ENCODE measurements at regions not wholly inside any gene's neighbourhood (a gene's known extent, or its start where the extent isn't known, plus 50 kb on each side); places are given as distances from the start of the nearest gene placed in this dataset.

- H3K4me1 ChIP-seq (ENCODE audit: control insufficient read depth, extremely low read depth, insufficient read depth, low read length), result no peaks in the 10 kb centered on the region
- H3K27ac ChIP-seq (ENCODE audit: insufficient read depth, low read depth, low read length), result no peak overlapping the region
- H3K9me3 ChIP-seq (replicated peaks; ENCODE audit: control insufficient read depth, insufficient read depth, low read length), result peaks cover 4% of the 10 kb centered on the region
- intact Hi-C loops (cut with micrococcal nuclease), result no loop called here
- H3K27me3 ChIP-seq (ENCODE audit: control insufficient read depth in 2 of 2, insufficient read depth in 2 of 2, low read length in 2 of 2), result no peaks in the 10 kb centered on the region
- TF ChIP-seq EZH2 (IDR thresholded peaks at IDR 0.05; ENCODE audit: borderline replicate concordance, low read depth, low read length, severe bottlenecking), result no peak
- no peak for TF ChIP-seq POLR2AphosphoS5 (IDR thresholded peaks at IDR 0.05; ENCODE audit: insufficient read depth, low read depth, low read length)
- no peak for TF ChIP-seq POLR2A (IDR thresholded peaks at IDR 0.05; ENCODE audit: low read depth, low read length)
- TF ChIP-seq GATA2 (IDR thresholded peaks at IDR 0.05; ENCODE audit: insufficient read depth, insufficient read length, low read depth, low read length), result no peak
- TF ChIP-seq MYC (IDR thresholded peaks at IDR 0.05; ENCODE audit: low read depth, low read length), result no peak
- no peak for TF ChIP-seq FOS (IDR thresholded peaks at IDR 0.05; ENCODE audit: borderline replicate concordance, insufficient read depth, low read length)
- no peak for TF ChIP-seq JUN (IDR thresholded peaks at IDR 0.05; ENCODE audit: borderline replicate concordance, insufficient read depth, insufficient read length, low read depth)
- TF ChIP-seq, protein P1, sequence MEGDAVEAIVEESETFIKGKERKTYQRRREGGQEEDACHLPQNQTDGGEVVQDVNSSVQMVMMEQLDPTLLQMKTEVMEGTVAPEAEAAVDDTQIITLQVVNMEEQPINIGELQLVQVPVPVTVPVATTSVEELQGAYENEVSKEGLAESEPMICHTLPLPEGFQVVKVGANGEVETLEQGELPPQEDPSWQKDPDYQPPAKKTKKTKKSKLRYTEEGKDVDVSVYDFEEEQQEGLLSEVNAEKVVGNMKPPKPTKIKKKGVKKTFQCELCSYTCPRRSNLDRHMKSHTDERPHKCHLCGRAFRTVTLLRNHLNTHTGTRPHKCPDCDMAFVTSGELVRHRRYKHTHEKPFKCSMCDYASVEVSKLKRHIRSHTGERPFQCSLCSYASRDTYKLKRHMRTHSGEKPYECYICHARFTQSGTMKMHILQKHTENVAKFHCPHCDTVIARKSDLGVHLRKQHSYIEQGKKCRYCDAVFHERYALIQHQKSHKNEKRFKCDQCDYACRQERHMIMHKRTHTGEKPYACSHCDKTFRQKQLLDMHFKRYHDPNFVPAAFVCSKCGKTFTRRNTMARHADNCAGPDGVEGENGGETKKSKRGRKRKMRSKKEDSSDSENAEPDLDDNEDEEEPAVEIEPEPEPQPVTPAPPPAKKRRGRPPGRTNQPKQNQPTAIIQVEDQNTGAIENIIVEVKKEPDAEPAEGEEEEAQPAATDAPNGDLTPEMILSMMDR (IDR thresholded peaks at IDR 0.05; ENCODE audit: extremely low read depth in 1 of 2, insufficient read depth in 1 of 2, low read depth in 1 of 2, low read length in 2 of 2), result no peak
- TF ChIP-seq MAX (IDR thresholded peaks at IDR 0.05; ENCODE audit: insufficient read depth, insufficient read length), result no peak
- ChIA-PET CTCF (no interaction called here), POLR2A (no interaction called here)
- no peaks in the 10 kb centered on the region for H3K79me2 ChIP-seq (ENCODE audit: control insufficient read depth, insufficient read depth, low read length)
- no peak for FAIRE-seq
- no peak overlapping the region for H3K4me2 ChIP-seq (ENCODE audit: insufficient read depth, low read length)
- H3K9me1 ChIP-seq (replicated peaks; ENCODE audit: control insufficient read depth, extremely low read depth, insufficient read depth, low read length), result no peaks in the 10 kb centered on the region
- dilution Hi-C loops (cut with MboI; ENCODE audit: extremely low pct_ligation_motif_present, low sequenced_read_pairs), result no loop called here
- no peaks in the 10 kb centered on the region for H3K36me3 ChIP-seq (ENCODE audit: control insufficient read depth in 2 of 2, extremely low read depth in 1 of 2, insufficient read depth in 2 of 2, low read length in 2 of 2)
- H3K4me3 ChIP-seq (replicated peaks in 1 of 3; ENCODE audit: insufficient read depth in 1 of 3, low read depth in 1 of 3, low read length in 3 of 3), result no peak overlapping the region
- BruUV-seq (replicated peaks), result no TSS peak
- no peak overlapping the region for H3K9ac ChIP-seq (replicated peaks; ENCODE audit: extremely low read depth, insufficient read depth, low read length)
- H2AFZ ChIP-seq (ENCODE audit: low read depth, low read length), result no peak overlapping the region
- H4K20me1 ChIP-seq (replicated peaks; ENCODE audit: control insufficient read depth, extremely low read depth, insufficient read depth, low read length), result no peaks in the 10 kb centered on the region
- DNase-seq (ENCODE audit: low read depth, low spot score), result no peak
These were observed 500.2 kb upstream of the ADAMTS16 start for GRCh38 chr5:4639946-4640345.
